ENCODE measurements at regions not wholly inside any gene's neighbourhood (a gene's known extent, or its start where the extent isn't known, plus 50 kb on each side); places are given as distances from the start of the nearest gene placed in this dataset.

- Histone ChIP-seq H3K9ac (ENCODE audit: low read length) (no peak overlapping the region), H3K4me1 (ENCODE audit: insufficient read depth, low read length) (no peaks in the 10 kb centered on the region), H3K9me3 (ENCODE audit: insufficient read depth, low read depth, low read length) (peaks cover 4% of the 10 kb centered on the region), H3K4me3 (ENCODE audit: insufficient read depth, low read depth, low read length) (no peak overlapping the region), H2AFZ (ENCODE audit: low read depth, low read length) (no peak overlapping the region), H3K4me2 (ENCODE audit: low read length) (no peak overlapping the region), H4K20me1 (ENCODE audit: insufficient read depth, low read length) (no peaks in the 10 kb centered on the region), H3K27ac (ENCODE audit: low read depth, low read length) (no peak overlapping the region), H3K79me2 (ENCODE audit: insufficient read depth, low read length) (no peaks in the 10 kb centered on the region), H3K27me3 (ENCODE audit: insufficient read depth, low read length) (no peaks in the 10 kb centered on the region), H3K36me3 (ENCODE audit: insufficient read depth, low read length) (no peaks in the 10 kb centered on the region)
- Mint-ChIP-seq H3K9me3 (ENCODE audit: unreplicated experiment) (peaks cover 39% of the 10 kb centered on the region), H3K36me3 (ENCODE audit: low read depth, unreplicated experiment) (peaks cover 2% of the 10 kb centered on the region), H3K4me3 (ENCODE audit: unreplicated experiment) (no peak overlapping the region), H3K4me1 (ENCODE audit: low read depth, unreplicated experiment) (no peaks in the 10 kb centered on the region), H3K27me3 (ENCODE audit: low read depth, unreplicated experiment) (no peaks in the 10 kb centered on the region), H3K27ac (ENCODE audit: unreplicated experiment) (no peak overlapping the region)
- no peak for FAIRE-seq
- TF ChIP-seq CTCF (IDR thresholded peaks at IDR 0.05; ENCODE audit: insufficient read depth, low read depth, low read length) (no peak), EZH2 (IDR thresholded peaks at IDR 0.05; ENCODE audit: insufficient read depth, low read length) (no peak)
- no peak for DNase-seq (ENCODE audit: low read depth)
Observed at GRCh38 chr5:145375521-145375920, 459.6 kb downstream of the PRELID2 start.

- Histone ChIP-seq H3K36me3 (ENCODE audit: insufficient read depth, low read length) (no peaks in the 10 kb centered on the region), H3K9ac (ENCODE audit: low read length) (no peak overlapping the region), H2AFZ (ENCODE audit: low read depth, low read length) (no peak overlapping the region), H3K9me3 (ENCODE audit: insufficient read depth, low read depth, low read length) (no peaks in the 10 kb centered on the region), H4K20me1 (ENCODE audit: insufficient read depth, low read length) (no peaks in the 10 kb centered on the region), H3K79me2 (ENCODE audit: insufficient read depth, low read length) (no peaks in the 10 kb centered on the region), H3K4me2 (ENCODE audit: low read length) (no peak overlapping the region), H3K27ac (ENCODE audit: low read depth, low read length) (no peak overlapping the region), H3K27me3 (ENCODE audit: insufficient read depth, low read length) (no peaks in the 10 kb centered on the region), H3K4me1 (ENCODE audit: insufficient read depth, low read length) (peaks cover 17% of the 10 kb centered on the region), H3K4me3 (ENCODE audit: insufficient read depth, low read depth, low read length) (no peak overlapping the region)
- Mint-ChIP-seq H3K4me3 (ENCODE audit: unreplicated experiment) (no peak overlapping the region), H3K27ac (ENCODE audit: unreplicated experiment) (no peak overlapping the region), H3K4me1 (ENCODE audit: low read depth, unreplicated experiment) (peaks cover 30% of the 10 kb centered on the region), H3K36me3 (ENCODE audit: low read depth, unreplicated experiment) (no peaks in the 10 kb centered on the region), H3K9me3 (ENCODE audit: unreplicated experiment) (peaks cover 4% of the 10 kb centered on the region), H3K27me3 (ENCODE audit: low read depth, unreplicated experiment) (no peaks in the 10 kb centered on the region)
- DNase-seq (ENCODE audit: low read depth) (peak; percentile 27), FAIRE-seq (no peak)
- TF ChIP-seq EZH2 (IDR thresholded peaks at IDR 0.05; ENCODE audit: insufficient read depth, low read length) (no peak), CTCF (IDR thresholded peaks at IDR 0.05; ENCODE audit: insufficient read depth, low read depth, low read length) (no peak)
Observed at GRCh38 chr5:145365464-145365863, 469.7 kb downstream of the PRELID2 start.

GRCh38 chr5:145362266-145362665, 472.9 kb downstream of the PRELID2 start:
- Histone ChIP-seq H3K4me2 (ENCODE audit: low read length) (peak overlapping the region; percentile 45), H3K79me2 (ENCODE audit: insufficient read depth, low read length) (no peaks in the 10 kb centered on the region), H3K36me3 (ENCODE audit: insufficient read depth, low read length) (no peaks in the 10 kb centered on the region), H3K4me1 (ENCODE audit: insufficient read depth, low read length) (peaks cover 17% of the 10 kb centered on the region), H3K9me3 (ENCODE audit: insufficient read depth, low read depth, low read length) (no peaks in the 10 kb centered on the region), H3K4me3 (ENCODE audit: insufficient read depth, low read depth, low read length) (peak overlapping the region; percentile 12), H3K9ac (ENCODE audit: low read length) (peak overlapping the region; percentile 10), H3K27me3 (ENCODE audit: insufficient read depth, low read length) (no peaks in the 10 kb centered on the region), H4K20me1 (ENCODE audit: insufficient read depth, low read length) (no peaks in the 10 kb centered on the region), H2AFZ (ENCODE audit: low read depth, low read length) (no peak overlapping the region), H3K27ac (ENCODE audit: low read depth, low read length) (peak overlapping the region; percentile 61)
- peaks cover 30% of the 10 kb centered on the region for H3K4me1 Mint-ChIP-seq (ENCODE audit: low read depth, unreplicated experiment)
- FAIRE-seq = peak; percentile 92
- peak; percentile 92 for DNase-seq (ENCODE audit: low read depth)
- H3K36me3 Mint-ChIP-seq (ENCODE audit: low read depth, unreplicated experiment) = no peaks in the 10 kb centered on the region
- TF ChIP-seq EZH2 (IDR thresholded peaks at IDR 0.05; ENCODE audit: insufficient read depth, low read length) (no peak), CTCF (IDR thresholded peaks at IDR 0.05; ENCODE audit: insufficient read depth, low read depth, low read length) (no peak)
- peaks cover 2% of the 10 kb centered on the region for H3K9me3 Mint-ChIP-seq (ENCODE audit: unreplicated experiment)
- H3K27ac Mint-ChIP-seq (ENCODE audit: unreplicated experiment) = peak overlapping the region; percentile 79
- no peak overlapping the region for H3K4me3 Mint-ChIP-seq (ENCODE audit: unreplicated experiment)
- H3K27me3 Mint-ChIP-seq (ENCODE audit: low read depth, unreplicated experiment) = no peaks in the 10 kb centered on the region

All from astrocyte (in vitro differentiated cells and primary cell).